HFFc6 (cell line): ENCODE measurements at regions not wholly inside any gene's neighbourhood (a gene's known extent, or its start where the extent isn't known, plus 50 kb on each side); places are given as distances from the start of the nearest gene placed in this dataset.

ENCODE experiments used
- DNase-seq: peaks from one replicate; pipeline ENCODE4 v3.0.0-alpha.2; 2018
- H3K27ac Mint-ChIP-seq: 2 replicates; pipeline ENCODE4 v1.8.0; 2020; ENCODE audit warnings: mild to moderate bottlenecking, mixed read lengths
- H3K27me3 Mint-ChIP-seq: 2 replicates; pipeline ENCODE4 v1.8.0; 2021; ENCODE audit warnings: mild to moderate bottlenecking, moderate library complexity, mixed read lengths; ENCODE audit not compliant: insufficient read depth
- H3K36me3 Mint-ChIP-seq: 2 replicates; pipeline ENCODE4 v1.8.0; 2021; ENCODE audit warnings: low read depth, mixed read lengths
- H3K4me1 Mint-ChIP-seq: 2 replicates; pipeline ENCODE4 v1.8.0; 2020; ENCODE audit warnings: low read depth, mixed read lengths
- H3K4me3 Mint-ChIP-seq: 2 replicates; pipeline ENCODE4 v1.8.0; 2020; ENCODE audit warnings: mild to moderate bottlenecking, moderate library complexity, mixed read lengths
- H3K9me3 Mint-ChIP-seq: 2 replicates; pipeline ENCODE4 v1.8.0; 2020; ENCODE audit warnings: mild to moderate bottlenecking, mixed read lengths
- CTCF ChIP-seq: fragments of 200-600 bp; sonication (generic); IDR thresholded peaks from 2 replicates; pipeline ENCODE4 v1.5.0; 2021; ENCODE audit warnings: antibody characterized with exemption, mild to moderate bottlenecking

DNA sequence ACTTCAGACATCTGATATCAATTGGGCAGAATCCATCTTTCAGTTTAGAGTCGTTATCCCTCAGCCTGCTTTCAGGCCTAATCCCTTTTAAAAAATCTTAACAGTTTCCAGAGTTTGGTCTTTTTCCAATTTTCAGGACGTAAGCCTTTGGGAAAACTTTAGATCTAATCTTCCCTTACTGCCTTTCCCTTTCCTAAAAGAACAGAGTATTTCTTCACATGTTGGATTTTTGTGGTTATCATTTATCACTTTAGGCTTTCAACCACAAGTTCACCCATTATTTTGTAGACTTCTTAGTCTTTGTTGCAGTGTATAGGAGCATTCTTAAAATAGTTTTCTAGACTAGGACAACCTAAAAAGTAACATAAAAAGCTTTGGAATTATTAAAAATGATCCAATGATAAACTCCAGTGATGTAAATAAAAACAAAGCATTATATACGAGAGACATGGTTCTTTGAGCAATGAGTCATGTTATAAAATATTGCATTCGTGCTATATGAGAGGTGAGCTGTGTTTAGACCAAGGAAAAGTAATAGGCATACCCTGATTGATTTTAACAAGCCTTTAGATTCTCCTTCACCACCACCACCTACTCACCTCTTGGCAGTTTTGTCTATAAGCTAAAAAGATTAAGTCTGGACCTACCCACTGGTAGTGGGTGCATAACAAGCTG, 90.4 kb upstream of the MCHR2 start:
- no peak overlapping the region; the same call in 1 of the 2 replicates for H3K4me3 Mint-ChIP-seq
- H3K9me3 Mint-ChIP-seq, result no peaks in the 10 kb centered on the region
- peak overlapping the region; percentile 57 for H3K27ac Mint-ChIP-seq
- TF ChIP-seq CTCF, result no peak
- peaks cover 4% of the 10 kb centered on the region; the same call in 1 of the 2 replicates for H3K27me3 Mint-ChIP-seq
- peaks cover 52% of the 10 kb centered on the region for H3K4me1 Mint-ChIP-seq
- H3K36me3 Mint-ChIP-seq, result no peaks in the 10 kb centered on the region; the same call in 1 of the 2 replicates
- peak; percentile 59 for DNase-seq

DNA sequence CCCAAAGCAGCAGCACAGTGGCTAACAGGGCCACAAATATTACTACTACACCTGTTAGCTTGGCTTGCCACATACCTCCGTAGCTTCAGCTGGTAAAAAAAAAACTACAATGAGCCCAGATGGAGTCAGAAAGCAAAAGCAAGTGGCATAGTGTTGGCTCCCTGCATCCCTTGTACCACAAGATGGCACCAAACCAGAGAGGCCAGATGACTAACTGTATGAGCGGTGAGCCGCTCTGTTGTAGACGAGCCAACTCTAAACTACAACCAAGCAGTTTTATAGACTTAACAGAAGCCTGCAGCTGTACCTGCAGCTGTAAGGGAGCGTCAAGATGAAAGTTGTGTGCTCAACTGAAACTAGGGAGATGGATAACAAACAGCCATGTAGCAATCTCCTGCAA, 84.5 kb upstream of the MCHR2 start:
- Mint-ChIP-seq H3K27ac (no peak overlapping the region), H3K9me3 (no peaks in the 10 kb centered on the region), H3K27me3 (peaks cover 13% of the 10 kb centered on the region), H3K4me1 (0 out of 2 replicates have a peak, but pooled peaks cover 2% of the 10 kb centered on the region), H3K4me3 (no peak overlapping the region), H3K36me3 (no peaks in the 10 kb centered on the region)
- peak; percentile 64 for DNase-seq
- peak; percentile 79 for TF ChIP-seq CTCF

DNA sequence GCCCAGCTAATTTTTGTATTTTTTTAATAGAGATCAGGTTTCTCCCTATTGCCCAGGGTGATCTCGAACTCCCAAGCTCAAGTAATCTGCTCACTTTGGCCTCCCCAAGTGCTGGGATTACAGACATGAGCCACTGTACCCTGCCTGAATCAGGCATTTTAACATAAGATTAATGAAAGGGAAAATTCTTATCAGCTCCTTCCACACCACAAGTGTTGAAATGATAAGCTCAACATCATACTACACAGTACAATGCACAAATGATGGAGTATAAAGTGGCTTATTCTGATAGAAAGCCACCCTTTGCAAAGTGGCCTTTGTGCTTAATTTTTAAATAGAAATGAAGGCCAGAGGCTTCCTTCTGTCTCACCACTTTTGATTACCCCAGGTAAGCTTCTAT, 71.3 kb upstream of the MCHR2 start:
- Mint-ChIP-seq H3K4me1 (no peaks in the 10 kb centered on the region), H3K27ac (no peak overlapping the region), H3K36me3 (peaks cover 8% of the 10 kb centered on the region), H3K9me3 (peaks cover 8% of the 10 kb centered on the region), H3K27me3 (peaks cover 13% of the 10 kb centered on the region), H3K4me3 (no peak overlapping the region)
- DNase-seq, result no peak
- TF ChIP-seq CTCF, result no peak

DNA sequence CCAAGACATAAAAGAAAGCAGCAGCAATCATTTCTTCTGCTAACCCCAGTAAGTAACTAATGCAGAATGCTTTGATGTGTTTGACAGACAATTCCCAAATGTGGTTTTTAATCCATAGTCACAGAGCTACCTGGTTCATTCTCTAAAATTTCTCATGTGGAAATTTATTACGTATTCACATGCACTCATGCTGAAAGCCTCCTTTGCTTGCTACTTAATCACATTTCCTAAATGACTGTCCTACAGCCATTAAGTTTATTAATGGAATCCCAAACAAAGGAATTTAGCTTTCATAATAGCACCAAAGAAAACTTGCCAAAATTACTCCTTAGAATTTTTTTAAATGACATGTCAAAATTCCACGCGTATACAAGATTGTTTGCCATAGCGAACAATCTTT, 68.6 kb upstream of the MCHR2 start:
- Mint-ChIP-seq H3K4me3 (no peak overlapping the region), H3K27ac (no peak overlapping the region), H3K36me3 (no peaks in the 10 kb centered on the region), H3K4me1 (peaks cover 7% of the 10 kb centered on the region), H3K9me3 (no peaks in the 10 kb centered on the region), H3K27me3 (peaks cover 19% of the 10 kb centered on the region)
- DNase-seq, result no peak
- no peak for TF ChIP-seq CTCF

DNA sequence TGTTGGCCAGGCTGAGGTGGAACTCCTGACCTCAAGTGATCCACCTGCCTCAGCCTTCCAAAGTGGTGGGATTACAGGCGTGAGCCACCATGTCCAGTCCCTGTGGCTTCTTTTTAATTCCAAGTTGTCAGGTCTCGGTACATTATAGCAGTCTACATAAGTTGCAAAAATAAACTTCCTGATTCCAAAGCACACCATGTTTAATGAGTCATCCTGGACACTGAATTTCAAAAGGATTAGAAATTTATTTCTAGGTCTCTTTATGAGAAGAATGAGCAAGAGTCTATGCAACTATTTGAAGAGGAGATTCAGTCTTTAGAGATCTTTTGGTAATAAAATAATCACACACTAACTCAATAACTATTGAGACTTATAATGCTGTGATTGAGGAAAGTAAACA, 63.9 kb upstream of the MCHR2 start:
- peak; percentile 29 for DNase-seq
- Mint-ChIP-seq H3K4me3 (peak overlapping the region; percentile 40), H3K27ac (peak overlapping the region; percentile 56), H3K27me3 (peaks cover 12% of the 10 kb centered on the region), H3K9me3 (no peaks in the 10 kb centered on the region), H3K36me3 (no peaks in the 10 kb centered on the region), H3K4me1 (peaks cover 10% of the 10 kb centered on the region)
- TF ChIP-seq CTCF, result no peak
